ENCODE measurements at regions not wholly inside any gene's neighbourhood (a gene's known extent, or its start where the extent isn't known, plus 50 kb on each side); places are given as distances from the start of the nearest gene placed in this dataset.

GRCh38 chr2:176432434-176432833 is 163.2 kb downstream of the MTX2 start:
- H3K4me1 ChIP-seq (ENCODE audit: control insufficient read depth in 4 of 4, insufficient read depth in 4 of 4, low read length in 3 of 4): no peaks in the 10 kb centered on the region
- no peak overlapping the region for H3K27ac ChIP-seq (ENCODE audit: low read depth in 1 of 2, low read length in 2 of 2)
- TF ChIP-seq HNF4G (IDR thresholded peaks at IDR 0.05) (no peak), EGR1 (IDR thresholded peaks at IDR 0.05; ENCODE audit: low read depth in 2 of 2) (no peak), RAD21 (IDR thresholded peaks at IDR 0.05) (no peak), SP1 (IDR thresholded peaks at IDR 0.05) (no peak), NR2F2 (IDR thresholded peaks at IDR 0.05) (no peak), YY1 (IDR thresholded peaks at IDR 0.05) (no peak), HNF4A (conservative IDR thresholded peaks at IDR 0.05) (no peak)
- TF ChIP-seq, protein P1, sequence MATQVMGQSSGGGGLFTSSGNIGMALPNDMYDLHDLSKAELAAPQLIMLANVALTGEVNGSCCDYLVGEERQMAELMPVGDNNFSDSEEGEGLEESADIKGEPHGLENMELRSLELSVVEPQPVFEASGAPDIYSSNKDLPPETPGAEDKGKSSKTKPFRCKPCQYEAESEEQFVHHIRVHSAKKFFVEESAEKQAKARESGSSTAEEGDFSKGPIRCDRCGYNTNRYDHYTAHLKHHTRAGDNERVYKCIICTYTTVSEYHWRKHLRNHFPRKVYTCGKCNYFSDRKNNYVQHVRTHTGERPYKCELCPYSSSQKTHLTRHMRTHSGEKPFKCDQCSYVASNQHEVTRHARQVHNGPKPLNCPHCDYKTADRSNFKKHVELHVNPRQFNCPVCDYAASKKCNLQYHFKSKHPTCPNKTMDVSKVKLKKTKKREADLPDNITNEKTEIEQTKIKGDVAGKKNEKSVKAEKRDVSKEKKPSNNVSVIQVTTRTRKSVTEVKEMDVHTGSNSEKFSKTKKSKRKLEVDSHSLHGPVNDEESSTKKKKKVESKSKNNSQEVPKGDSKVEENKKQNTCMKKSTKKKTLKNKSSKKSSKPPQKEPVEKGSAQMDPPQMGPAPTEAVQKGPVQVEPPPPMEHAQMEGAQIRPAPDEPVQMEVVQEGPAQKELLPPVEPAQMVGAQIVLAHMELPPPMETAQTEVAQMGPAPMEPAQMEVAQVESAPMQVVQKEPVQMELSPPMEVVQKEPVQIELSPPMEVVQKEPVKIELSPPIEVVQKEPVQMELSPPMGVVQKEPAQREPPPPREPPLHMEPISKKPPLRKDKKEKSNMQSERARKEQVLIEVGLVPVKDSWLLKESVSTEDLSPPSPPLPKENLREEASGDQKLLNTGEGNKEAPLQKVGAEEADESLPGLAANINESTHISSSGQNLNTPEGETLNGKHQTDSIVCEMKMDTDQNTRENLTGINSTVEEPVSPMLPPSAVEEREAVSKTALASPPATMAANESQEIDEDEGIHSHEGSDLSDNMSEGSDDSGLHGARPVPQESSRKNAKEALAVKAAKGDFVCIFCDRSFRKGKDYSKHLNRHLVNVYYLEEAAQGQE (IDR thresholded peaks at IDR 0.05): no peak
- no peak overlapping the region for H3K9ac ChIP-seq (ENCODE audit: low read depth in 1 of 2, low read length in 2 of 2)
- no peak overlapping the region for H3K4me3 ChIP-seq (ENCODE audit: low read depth in 1 of 3, low read length in 3 of 3)
- DNase-seq (ENCODE audit: low spot score): no peak
- H3K27me3 ChIP-seq (ENCODE audit: control insufficient read depth in 4 of 4, insufficient read depth in 4 of 4, low read length in 3 of 4): no peaks in the 10 kb centered on the region
- WGBS: 74% methylated on average over 2 of the region's 2 CpGs
- no peaks in the 10 kb centered on the region for H3K36me3 ChIP-seq (ENCODE audit: control insufficient read depth in 4 of 4, insufficient read depth in 3 of 4, low read depth in 1 of 4, low read length in 3 of 4)
- H3K9me3 ChIP-seq (ENCODE audit: control insufficient read depth in 4 of 4, low read length in 3 of 4): peaks cover 0 to 5% (median 3%) of the 10 kb centered on the region in 4 donors

- 87% methylated on average over 3 of the region's 3 CpGs for WGBS
- no peak for DNase-seq (ENCODE audit: low spot score)
- Histone ChIP-seq H3K9ac (ENCODE audit: low read depth in 1 of 2, low read length in 2 of 2) (no peak overlapping the region), H3K4me3 (ENCODE audit: low read depth in 1 of 3, low read length in 3 of 3) (no peak overlapping the region), H3K27me3 (ENCODE audit: control insufficient read depth in 4 of 4, insufficient read depth in 4 of 4, low read length in 3 of 4) (no peaks in the 10 kb centered on the region), H3K9me3 (ENCODE audit: control insufficient read depth in 4 of 4, low read length in 3 of 4) (peaks cover 0 to 8% (median 3%) of the 10 kb centered on the region in 4 donors), H3K4me1 (ENCODE audit: control insufficient read depth in 4 of 4, insufficient read depth in 4 of 4, low read length in 3 of 4) (no peaks in the 10 kb centered on the region), H3K36me3 (ENCODE audit: control insufficient read depth in 4 of 4, insufficient read depth in 3 of 4, low read depth in 1 of 4, low read length in 3 of 4) (no peaks in the 10 kb centered on the region), H3K27ac (ENCODE audit: low read depth in 1 of 2, low read length in 2 of 2) (no peak overlapping the region)
- TF ChIP-seq, protein P1 (IDR thresholded peaks at IDR 0.05): no peak
- TF ChIP-seq ZBTB33 (IDR thresholded peaks at IDR 0.05): no peak
Observed at GRCh38 chr2:176435729-176436128, 166.5 kb downstream of the MTX2 start.
